H9 (cell line): ENCODE measurements at regions not wholly inside any gene's neighbourhood (a gene's known extent, or its start where the extent isn't known, plus 50 kb on each side); places are given as distances from the start of the nearest gene placed in this dataset.

ENCODE experiments used
- DNase-seq: peaks from one replicate; pipeline ENCODE4 v3.0.0-alpha.2; 2017
- H2AFZ ChIP-seq: one replicate; pipeline ENCODE4 v1.6.1; 2013; ENCODE audit warnings: mild to moderate bottlenecking, low read length, control low read depth, moderate library complexity
- H2AK5ac ChIP-seq: 2 replicates; pipeline ENCODE4 v1.6.1; 2013; ENCODE audit warnings: low read length, control low read depth, mixed read lengths; ENCODE audit not compliant: insufficient read length
- H2BK120ac ChIP-seq: one replicate; pipeline ENCODE4 v1.6.1; 2013; ENCODE audit warnings: low read depth, mild to moderate bottlenecking, low read length, control low read depth, inconsistent platforms; ENCODE audit not compliant: poor library complexity, severe bottlenecking
- H2BK12ac ChIP-seq: 2 replicates; pipeline ENCODE4 v1.6.1; 2013; ENCODE audit warnings: low read length, control low read depth, mixed read lengths, low read depth; ENCODE audit not compliant: insufficient read length
- H2BK15ac ChIP-seq: 2 replicates; pipeline ENCODE4 v1.6.1; 2013; ENCODE audit warnings: low read depth, low read length, control low read depth
- H2BK20ac ChIP-seq: one replicate; pipeline ENCODE4 v1.6.1; 2013; ENCODE audit warnings: low read depth, mild to moderate bottlenecking, low read length, control low read depth, inconsistent platforms; ENCODE audit not compliant: poor library complexity, severe bottlenecking
- H2BK5ac ChIP-seq: 2 replicates; pipeline ENCODE4 v1.6.1; 2013; ENCODE audit warnings: low read length, control low read depth, mixed read lengths; ENCODE audit not compliant: insufficient read length
- H3K14ac ChIP-seq: 2 replicates; pipeline ENCODE4 v1.6.1; 2013; ENCODE audit warnings: low read length, control low read depth; ENCODE audit not compliant: insufficient read depth
- H3K18ac ChIP-seq: 2 replicates; pipeline ENCODE4 v1.6.1; 2013; ENCODE audit warnings: low read depth, mild to moderate bottlenecking, mixed read lengths, low read length, control low read depth; ENCODE audit not compliant: insufficient read length
- H3K23ac ChIP-seq: 2 replicates; pipeline ENCODE4 v1.6.1; 2013; ENCODE audit warnings: low read length, control low read depth, mixed read lengths, low read depth; ENCODE audit not compliant: insufficient read length
- H3K23me2 ChIP-seq: 2 replicates; pipeline ENCODE4 v1.6.1; 2013; ENCODE audit warnings: low read depth, mild to moderate bottlenecking, mixed read lengths, low read length, control low read depth; ENCODE audit not compliant: insufficient read length, poor library complexity, severe bottlenecking
- H3K27ac ChIP-seq: 2 replicates; pipeline ENCODE4 v1.5.1; 2013; ENCODE audit warnings: low read length, control low read depth, mixed read lengths, low read depth; ENCODE audit not compliant: insufficient read length
- H3K27me3 ChIP-seq: 2 replicates; pipeline ENCODE4 v1.6.1; 2013; ENCODE audit warnings: low read length, control low read depth, inconsistent platforms; ENCODE audit not compliant: insufficient read depth
- H3K4ac ChIP-seq: 2 replicates; pipeline ENCODE4 v1.6.1; 2013; ENCODE audit warnings: low read depth, mild to moderate bottlenecking, control low read depth, inconsistent platforms, low read length, moderate library complexity
- H3K4me1 ChIP-seq: 2 replicates; pipeline ENCODE4 v1.6.1; 2013; ENCODE audit warnings: low read length, control low read depth, inconsistent platforms; ENCODE audit not compliant: insufficient read depth
- H3K4me2 ChIP-seq: 2 replicates; pipeline ENCODE4 v1.6.1; 2013; ENCODE audit warnings: low read length, control low read depth, mixed read lengths; ENCODE audit not compliant: insufficient read length, insufficient read depth
- H3K56ac ChIP-seq: 2 replicates; pipeline ENCODE4 v1.6.1; 2013; ENCODE audit warnings: low read depth, mild to moderate bottlenecking, mixed read lengths, low read length, control low read depth; ENCODE audit not compliant: insufficient read length
- H3K79me1 ChIP-seq: 2 replicates; pipeline ENCODE4 v1.6.1; 2013; ENCODE audit warnings: low read depth, mild to moderate bottlenecking, moderate library complexity, low read length, control low read depth, inconsistent platforms; ENCODE audit not compliant: insufficient read depth, poor library complexity, severe bottlenecking
- H3K79me2 ChIP-seq: 2 replicates; pipeline ENCODE4 v1.6.1; 2013; ENCODE audit warnings: low read length, control low read depth, inconsistent platforms; ENCODE audit not compliant: insufficient read depth
- H3K9ac ChIP-seq: 2 replicates; pipeline ENCODE4 v1.6.1; 2013; ENCODE audit warnings: low read length, control low read depth, mixed read lengths; ENCODE audit not compliant: insufficient read length; ENCODE audit errors: extremely low read depth
- H3K9me3 ChIP-seq: one replicate; pipeline ENCODE4 v1.6.1; 2013; ENCODE audit warnings: low read depth, low read length, inconsistent platforms; ENCODE audit not compliant: control insufficient read depth
- H3T11ph ChIP-seq: one replicate; pipeline ENCODE4 v1.6.1; 2013; ENCODE audit warnings: mild to moderate bottlenecking, low read length, control low read depth, inconsistent platforms
- H4K20me1 ChIP-seq: one replicate; pipeline ENCODE4 v1.6.1; 2013; ENCODE audit not compliant: control insufficient read depth, insufficient read length, insufficient read depth
- H4K5ac ChIP-seq: 2 replicates; pipeline ENCODE4 v1.6.1; 2013; ENCODE audit warnings: low read depth, mild to moderate bottlenecking, mixed read lengths, low read length, control low read depth; ENCODE audit not compliant: insufficient read length
- H4K8ac ChIP-seq: replicated peaks from 2 replicates; pipeline ENCODE4 v1.6.1; 2013; ENCODE audit warnings: low read length, control low read depth, mixed read lengths, low read depth; ENCODE audit not compliant: insufficient read length
- H4K91ac ChIP-seq: 2 replicates; pipeline ENCODE4 v1.6.1; 2013; ENCODE audit warnings: low read depth, mild to moderate bottlenecking, moderate library complexity, mixed read lengths, low read length, control low read depth; ENCODE audit not compliant: insufficient read length
- H3K27ac Mint-ChIP-seq, 3 experiments: 2 replicates in 2 of 3; 3 replicates in 1 of 3; pipeline ENCODE4 v1.8.0; 2020 to 2021; ENCODE audit warnings: mixed read lengths in 3 of 3, mild to moderate bottlenecking in 1 of 3, moderate library complexity in 1 of 3
- H3K27me3 Mint-ChIP-seq: 2 replicates; pipeline ENCODE4 v1.8.0; 2021; ENCODE audit warnings: low read depth, mild to moderate bottlenecking, moderate library complexity, mixed read lengths
- H3K36me3 Mint-ChIP-seq, 3 experiments: 2 replicates in 2 of 3; 3 replicates in 1 of 3; pipeline ENCODE4 v1.8.0; 2020 to 2021; ENCODE audit warnings: low read depth in 3 of 3, mixed read lengths in 3 of 3; ENCODE audit not compliant: insufficient read depth in 1 of 3
- H3K4me1 Mint-ChIP-seq, 2 experiments: 2 replicates each; pipeline ENCODE4 v1.8.0; 2020; ENCODE audit warnings: mixed read lengths in 2 of 2
- H3K4me3 Mint-ChIP-seq, 2 experiments: 2 replicates in 1 of 2; 3 replicates in 1 of 2; pipeline ENCODE4 v1.8.0; 2020 to 2021; ENCODE audit warnings: mild to moderate bottlenecking in 2 of 2, mixed read lengths in 2 of 2, moderate library complexity in 1 of 2
- H3K9me3 Mint-ChIP-seq, 2 experiments: 2 replicates in 1 of 2; 3 replicates in 1 of 2; pipeline ENCODE4 v1.8.0; 2020; ENCODE audit warnings: mild to moderate bottlenecking in 2 of 2, mixed read lengths in 2 of 2, moderate library complexity in 1 of 2
- WGBS: extraction: QIAGEN DNeasy Blood & Tissue Kit; methylation state at CpG from one replicate; pipeline ENCODE4 v1.1.7; 2013; ENCODE audit warnings: missing lambda C conversion rate, low lambda C conversion rate, mixed read lengths; ENCODE audit not compliant: insufficient read length; ENCODE audit errors: extremely low coverage; 5-methylcytosine and 5-hydroxymethylcytosine counted together
- TF ChIP-seq, protein P1 (sequence below): fragments of 200-600 bp; sonication (generic); conservative IDR thresholded peaks from 3 replicates; pipeline ENCODE4 v1.8.0; 2021; ENCODE audit warnings: antibody characterized with exemption, mild to moderate bottlenecking

DNA sequence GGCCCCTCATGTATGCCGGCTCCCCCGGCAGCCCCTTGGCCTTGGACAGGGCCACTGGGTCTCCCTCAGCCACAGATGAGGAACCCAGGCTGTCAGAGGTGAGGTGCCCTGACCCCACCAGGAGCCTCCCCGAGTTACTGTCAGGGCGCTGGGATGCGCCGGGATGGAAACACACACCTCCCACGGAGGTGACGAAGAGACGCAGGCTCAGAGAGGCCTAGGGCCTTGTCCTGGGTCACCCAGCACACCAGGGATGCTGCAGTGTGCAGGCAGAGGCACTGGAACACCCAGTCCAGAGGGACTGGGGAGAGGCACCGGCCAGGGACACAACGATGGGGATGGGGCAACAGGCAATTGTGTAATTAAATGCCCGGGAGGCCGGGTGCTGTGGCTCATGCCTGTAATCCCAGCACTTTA, 81.2 kb upstream of the PRR5 start:
- no peaks in the 10 kb centered on the region; a peak in 2 of 5 replicates for H3K9me3 Mint-ChIP-seq
- Histone ChIP-seq H3K23me2 (no peaks in the 10 kb centered on the region), H3K27ac (no peak overlapping the region), H2BK12ac (no peak overlapping the region), H3K56ac (no peak overlapping the region), H3T11ph (no peak overlapping the region), H3K4me1 (no peaks in the 10 kb centered on the region), H2BK15ac (no peak overlapping the region), H4K5ac (no peak overlapping the region), H2BK20ac (no peak overlapping the region), H2AFZ (no peak overlapping the region), H3K4ac (no peak overlapping the region; the same call in 1 of the 2 replicates), H4K8ac (no peak overlapping the region), H3K9ac (no peak overlapping the region), H2BK5ac (no peak overlapping the region), H3K27me3 (peaks cover 2% of the 10 kb centered on the region; the same call in 1 of the 2 replicates), H4K91ac (no peak overlapping the region), H2BK120ac (no peak overlapping the region), H2AK5ac (no peak overlapping the region), H3K23ac (no peak overlapping the region), H3K4me2 (no peak overlapping the region), H3K9me3 (no peaks in the 10 kb centered on the region), H3K14ac (no peak overlapping the region; the same call in 1 of the 2 replicates), H3K79me2 (no peaks in the 10 kb centered on the region), H3K18ac (peak overlapping the region; percentile 61), H3K79me1 (no peaks in the 10 kb centered on the region), H4K20me1 (peaks cover 2% of the 10 kb centered on the region)
- TF ChIP-seq, protein P1, sequence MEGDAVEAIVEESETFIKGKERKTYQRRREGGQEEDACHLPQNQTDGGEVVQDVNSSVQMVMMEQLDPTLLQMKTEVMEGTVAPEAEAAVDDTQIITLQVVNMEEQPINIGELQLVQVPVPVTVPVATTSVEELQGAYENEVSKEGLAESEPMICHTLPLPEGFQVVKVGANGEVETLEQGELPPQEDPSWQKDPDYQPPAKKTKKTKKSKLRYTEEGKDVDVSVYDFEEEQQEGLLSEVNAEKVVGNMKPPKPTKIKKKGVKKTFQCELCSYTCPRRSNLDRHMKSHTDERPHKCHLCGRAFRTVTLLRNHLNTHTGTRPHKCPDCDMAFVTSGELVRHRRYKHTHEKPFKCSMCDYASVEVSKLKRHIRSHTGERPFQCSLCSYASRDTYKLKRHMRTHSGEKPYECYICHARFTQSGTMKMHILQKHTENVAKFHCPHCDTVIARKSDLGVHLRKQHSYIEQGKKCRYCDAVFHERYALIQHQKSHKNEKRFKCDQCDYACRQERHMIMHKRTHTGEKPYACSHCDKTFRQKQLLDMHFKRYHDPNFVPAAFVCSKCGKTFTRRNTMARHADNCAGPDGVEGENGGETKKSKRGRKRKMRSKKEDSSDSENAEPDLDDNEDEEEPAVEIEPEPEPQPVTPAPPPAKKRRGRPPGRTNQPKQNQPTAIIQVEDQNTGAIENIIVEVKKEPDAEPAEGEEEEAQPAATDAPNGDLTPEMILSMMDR, result no peak
- no peak overlapping the region for H3K4me3 Mint-ChIP-seq
- H3K27ac Mint-ChIP-seq, result no peak overlapping the region
- no peaks in the 10 kb centered on the region for H3K36me3 Mint-ChIP-seq
- DNase-seq, result no peak
- no CpG with 5 or more reads among the region's 13 CpGs for WGBS
- H3K27me3 Mint-ChIP-seq, result peaks cover 15% of the 10 kb centered on the region
- H3K4me1 Mint-ChIP-seq, result peaks cover 2 to 3% of the 10 kb centered on the region in 2 experiments; a peak in 3 of 4 replicates
